GM23248 (cell line): ENCODE measurements at regions not wholly inside any gene's neighbourhood (a gene's known extent, or its start where the extent isn't known, plus 50 kb on each side); places are given as distances from the start of the nearest gene placed in this dataset.

Source experiments
- EZH2 ChIP-seq: fragments of 200-600 bp; sonication (generic); IDR thresholded peaks from 2 replicates; pipeline ENCODE4 v1.6.1; 2018; ENCODE audit warnings: antibody characterized with exemption, mild to moderate bottlenecking; ENCODE audit not compliant: insufficient read depth, poor library complexity, severe bottlenecking
- EZH2phosphoT487 ChIP-seq: fragments of 200-600 bp; sonication (generic); IDR thresholded peaks from 2 replicates; pipeline ENCODE4 v1.6.1; 2018; ENCODE audit warnings: antibody characterized with exemption, moderate library complexity, mild to moderate bottlenecking, low read depth; ENCODE audit not compliant: insufficient read depth

- TF ChIP-seq EZH2, result no peak
- TF ChIP-seq EZH2phosphoT487, result no peak
These were observed 260.1 kb upstream of the PODXL start for GRCh38 chr7:131816391-131817007.
